ENCODE measurements at regions not wholly inside any gene's neighbourhood (a gene's known extent, or its start where the extent isn't known, plus 50 kb on each side); places are given as distances from the start of the nearest gene placed in this dataset.

DNA sequence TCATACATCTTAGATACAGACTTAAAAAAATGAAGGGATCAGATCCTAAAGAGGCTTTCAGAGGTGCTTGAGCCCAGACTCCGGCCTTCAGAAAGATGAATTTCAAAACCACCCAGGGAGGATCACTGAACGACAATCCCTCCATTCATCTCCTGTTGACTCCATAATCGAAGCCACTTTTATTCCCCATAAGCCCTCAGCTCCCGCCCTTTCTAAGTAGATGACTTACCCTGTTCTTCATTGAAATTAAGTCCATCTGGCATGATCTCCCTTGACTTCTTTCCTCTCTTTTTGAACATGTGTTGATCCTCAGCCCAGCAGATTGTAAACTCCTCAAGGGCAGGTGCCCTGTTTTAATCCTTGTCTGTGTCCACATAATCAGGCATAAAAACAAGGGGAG, 50.8 kb upstream of the ASTN2 start:
- TF ChIP-seq CTCF (IDR thresholded peaks at IDR 0.05; ENCODE audit: insufficient read depth, low read length, poor library complexity, severe bottlenecking): no peak
- no peak for TF ChIP-seq EZH2phosphoT487 (conservative IDR thresholded peaks at IDR 0.05; ENCODE audit: low read length)
